ENCODE measurements at regions not wholly inside any gene's neighbourhood (a gene's known extent, or its start where the extent isn't known, plus 50 kb on each side); places are given as distances from the start of the nearest gene placed in this dataset.

- TF ChIP-seq JUN (IDR thresholded peaks at IDR 0.05; ENCODE audit: low read depth, low read length) (no peak), MAX (IDR thresholded peaks at IDR 0.05) (no peak)
Observed at GRCh38 chr3:73148206-73148605, 86.7 kb downstream of the EBLN2 start (continued).
